ENCODE measurements at regions not wholly inside any gene's neighbourhood (a gene's known extent, or its start where the extent isn't known, plus 50 kb on each side); places are given as distances from the start of the nearest gene placed in this dataset.

DNA sequence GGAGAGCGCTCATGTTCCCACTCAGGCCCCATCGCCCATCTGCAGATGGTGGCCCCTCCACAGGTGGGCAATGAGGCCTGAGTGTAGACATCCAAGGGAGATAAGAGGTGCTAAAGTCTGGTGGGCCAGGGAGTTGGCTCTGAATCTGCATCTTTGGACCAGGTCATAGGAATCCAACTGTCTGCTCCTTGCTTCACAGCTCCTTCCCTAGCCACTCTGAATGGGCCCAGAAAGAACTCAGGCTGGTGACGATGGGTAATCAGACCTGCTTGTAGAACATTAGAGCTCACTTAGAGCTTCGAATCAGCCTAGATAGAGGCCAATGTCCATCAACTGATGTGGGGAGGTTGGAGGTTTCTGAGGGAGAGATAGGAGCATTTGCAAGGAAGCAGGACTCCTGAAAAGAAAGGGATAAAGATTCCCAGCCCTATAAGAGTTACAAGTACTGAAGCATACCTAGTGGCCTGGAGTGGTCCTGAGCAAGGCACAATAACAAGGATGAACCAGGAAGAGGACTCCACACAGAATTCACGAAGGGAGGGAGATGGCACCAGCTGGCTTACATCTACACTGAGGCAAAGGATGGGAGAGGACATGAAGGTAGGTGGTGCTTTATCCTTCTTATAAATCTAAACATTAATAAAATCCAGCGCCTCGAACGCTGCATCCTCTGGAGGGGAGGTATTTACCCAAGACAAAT, 132.8 kb upstream of the ALDH1B1 start:
- H3K4me3 ChIP-seq = no peak overlapping the region
- H3K27ac ChIP-seq = no peak overlapping the region
- DNase-seq (ENCODE audit: low spot score) = peak; percentile 22
- TF ChIP-seq, protein P1, sequence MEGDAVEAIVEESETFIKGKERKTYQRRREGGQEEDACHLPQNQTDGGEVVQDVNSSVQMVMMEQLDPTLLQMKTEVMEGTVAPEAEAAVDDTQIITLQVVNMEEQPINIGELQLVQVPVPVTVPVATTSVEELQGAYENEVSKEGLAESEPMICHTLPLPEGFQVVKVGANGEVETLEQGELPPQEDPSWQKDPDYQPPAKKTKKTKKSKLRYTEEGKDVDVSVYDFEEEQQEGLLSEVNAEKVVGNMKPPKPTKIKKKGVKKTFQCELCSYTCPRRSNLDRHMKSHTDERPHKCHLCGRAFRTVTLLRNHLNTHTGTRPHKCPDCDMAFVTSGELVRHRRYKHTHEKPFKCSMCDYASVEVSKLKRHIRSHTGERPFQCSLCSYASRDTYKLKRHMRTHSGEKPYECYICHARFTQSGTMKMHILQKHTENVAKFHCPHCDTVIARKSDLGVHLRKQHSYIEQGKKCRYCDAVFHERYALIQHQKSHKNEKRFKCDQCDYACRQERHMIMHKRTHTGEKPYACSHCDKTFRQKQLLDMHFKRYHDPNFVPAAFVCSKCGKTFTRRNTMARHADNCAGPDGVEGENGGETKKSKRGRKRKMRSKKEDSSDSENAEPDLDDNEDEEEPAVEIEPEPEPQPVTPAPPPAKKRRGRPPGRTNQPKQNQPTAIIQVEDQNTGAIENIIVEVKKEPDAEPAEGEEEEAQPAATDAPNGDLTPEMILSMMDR (IDR thresholded peaks at IDR 0.05) = no peak

DNA sequence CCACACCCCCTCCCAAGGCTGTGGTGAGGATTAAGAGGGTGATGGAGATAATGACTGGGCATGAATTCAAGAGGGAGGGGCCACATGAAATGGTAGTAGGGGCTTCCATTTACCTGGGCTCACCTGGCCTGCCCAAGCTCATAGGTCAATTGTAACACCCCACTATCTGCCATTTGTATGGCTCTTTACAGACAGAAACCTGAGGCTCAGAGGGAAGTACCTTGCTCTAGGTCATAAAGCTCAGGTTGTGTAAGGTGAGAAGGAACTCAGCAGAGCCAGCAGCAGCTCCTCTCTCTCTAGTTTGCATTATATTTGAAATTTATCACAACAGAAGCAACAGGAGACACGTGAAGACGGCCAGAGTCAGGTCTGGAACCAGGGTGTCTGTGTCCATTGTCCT, 133.4 kb upstream of the ALDH1B1 start:
- H3K4me3 ChIP-seq = no peak overlapping the region
- H3K27ac ChIP-seq = no peak overlapping the region
- TF ChIP-seq, protein P1 (IDR thresholded peaks at IDR 0.05) = no peak
- DNase-seq (ENCODE audit: low spot score) = peak; percentile 16

DNA sequence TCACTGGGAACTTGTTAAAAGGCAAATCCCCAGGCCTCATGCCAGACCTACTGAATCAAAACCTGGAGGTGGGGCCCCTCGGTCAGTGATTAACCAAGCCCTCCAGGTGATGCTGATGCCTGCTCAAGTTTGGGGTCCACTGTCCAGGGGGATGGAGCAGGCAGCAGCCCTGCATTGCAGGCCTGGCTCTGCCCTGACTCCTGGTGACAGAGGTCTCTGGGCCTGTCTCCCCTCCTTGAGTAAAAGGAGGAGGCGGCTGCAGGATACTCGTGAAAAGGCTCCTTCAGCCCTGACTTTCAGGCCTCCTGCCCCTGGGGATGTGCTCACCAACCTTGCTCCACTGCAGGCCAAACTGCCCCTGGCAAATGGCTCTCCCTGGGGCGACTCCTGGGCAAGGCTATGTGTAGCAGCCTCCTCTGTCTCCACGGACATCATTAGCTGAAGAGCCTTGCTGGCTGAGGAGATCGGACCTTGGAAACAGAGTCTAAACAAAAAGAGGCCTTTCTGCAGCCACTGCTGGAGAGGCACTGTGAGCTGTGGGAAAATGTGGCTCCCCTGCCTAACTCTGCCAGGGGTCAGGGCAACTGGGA, 134.8 kb upstream of the ALDH1B1 start:
- TF ChIP-seq, protein P1 (IDR thresholded peaks at IDR 0.05) = no peak
- peak; percentile 46 for DNase-seq (ENCODE audit: low spot score)
- H3K4me3 ChIP-seq = no peak overlapping the region
- H3K27ac ChIP-seq = no peak overlapping the region

DNA sequence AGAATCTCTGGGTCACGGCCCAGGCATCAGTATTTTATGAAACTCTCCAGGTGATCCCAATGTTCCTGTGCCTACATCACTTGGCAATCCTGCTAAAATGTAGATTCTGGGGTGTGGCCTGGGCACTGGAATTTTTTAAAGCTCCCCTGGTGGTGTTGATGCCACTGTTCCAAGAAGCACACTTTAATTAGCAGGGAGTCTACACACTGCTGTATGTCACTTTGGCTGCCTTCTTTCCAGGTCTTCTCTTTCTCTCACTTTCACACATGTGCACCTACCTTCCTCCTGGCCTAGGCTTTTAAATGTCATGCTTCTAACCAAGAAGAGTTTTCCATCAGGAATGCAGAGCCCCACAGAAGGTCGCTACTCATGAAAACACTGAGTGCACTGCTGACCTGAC, 136.0 kb upstream of the ALDH1B1 start:
- Histone ChIP-seq H3K4me3 (no peak overlapping the region), H3K27ac (no peak overlapping the region)
- TF ChIP-seq, protein P1 (IDR thresholded peaks at IDR 0.05) = no peak
- DNase-seq (ENCODE audit: low spot score) = peak; percentile 24

DNA sequence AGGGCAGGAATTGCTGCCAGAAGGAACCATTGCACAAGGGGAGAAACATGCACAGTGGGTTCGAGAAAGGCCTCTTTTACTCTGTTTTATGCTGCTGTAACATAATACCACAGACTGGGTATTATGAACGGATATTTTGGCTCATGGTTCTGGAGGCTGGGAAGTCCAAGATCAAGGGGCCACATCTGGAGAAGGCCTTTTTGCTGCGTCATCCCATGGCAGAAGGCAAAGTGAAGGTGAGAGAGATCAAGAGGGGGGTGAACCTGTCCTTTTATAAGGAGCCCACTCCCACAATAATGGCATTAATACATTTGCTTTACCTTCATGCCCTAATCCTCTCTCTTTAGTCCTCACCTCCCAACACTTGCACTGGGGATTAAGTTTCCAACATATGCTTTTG, 136.9 kb upstream of the ALDH1B1 start:
- H3K4me3 ChIP-seq = no peak overlapping the region
- TF ChIP-seq, protein P1 (IDR thresholded peaks at IDR 0.05) = no peak
- no peak overlapping the region for H3K27ac ChIP-seq
- DNase-seq (ENCODE audit: low spot score) = no peak

DNA sequence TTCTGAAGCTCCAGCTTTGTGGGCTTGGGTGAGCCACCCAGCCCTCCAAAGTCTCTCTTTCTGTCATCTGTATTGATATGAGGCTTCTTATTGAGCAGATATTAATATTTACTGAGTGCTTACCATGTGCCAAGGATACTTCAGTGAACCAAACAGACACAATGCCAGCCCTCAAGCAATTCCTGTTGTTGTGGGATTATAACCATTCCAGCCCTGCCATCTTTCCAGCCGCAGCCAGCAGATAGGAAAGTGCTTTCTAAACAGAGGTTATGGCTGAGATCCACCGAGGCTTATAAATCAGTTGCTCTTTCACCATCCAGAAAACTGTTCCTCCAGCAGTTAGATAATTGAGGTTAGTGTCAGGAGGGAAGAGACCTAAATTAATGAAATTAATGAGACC, 137.7 kb upstream of the ALDH1B1 start:
- DNase-seq (ENCODE audit: low spot score) = peak; percentile 3
- no peak overlapping the region for H3K4me3 ChIP-seq
- H3K27ac ChIP-seq = no peak overlapping the region
- TF ChIP-seq, protein P1 (IDR thresholded peaks at IDR 0.05) = no peak

DNA sequence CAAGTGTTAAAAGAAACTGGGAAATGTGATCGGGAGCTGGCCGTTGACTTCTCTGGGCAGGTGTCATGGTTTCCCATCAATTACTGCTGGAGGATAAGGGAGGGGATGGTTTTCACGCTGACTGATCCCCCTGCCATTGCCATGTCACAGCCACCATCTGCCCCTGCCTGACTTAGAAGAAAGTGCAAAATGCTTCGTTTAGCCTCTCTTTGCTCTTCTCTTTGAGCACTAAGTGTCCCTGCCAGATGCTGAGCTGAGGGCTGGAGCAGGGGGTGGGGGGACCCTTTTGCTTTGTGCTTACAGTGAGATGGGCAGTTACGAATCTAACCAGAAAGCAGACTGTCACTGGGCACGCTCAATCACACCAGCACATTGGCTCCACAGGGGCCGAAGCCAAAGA, 138.4 kb upstream of the ALDH1B1 start:
- TF ChIP-seq, protein P1 (IDR thresholded peaks at IDR 0.05) = no peak
- Histone ChIP-seq H3K4me3 (no peak overlapping the region), H3K27ac (no peak overlapping the region)
- peak; percentile 40 for DNase-seq (ENCODE audit: low spot score)

Measured in coronary artery (tissue), 2 donors.